ENCODE measurements at regions not wholly inside any gene's neighbourhood (a gene's known extent, or its start where the extent isn't known, plus 50 kb on each side); places are given as distances from the start of the nearest gene placed in this dataset.

DNA sequence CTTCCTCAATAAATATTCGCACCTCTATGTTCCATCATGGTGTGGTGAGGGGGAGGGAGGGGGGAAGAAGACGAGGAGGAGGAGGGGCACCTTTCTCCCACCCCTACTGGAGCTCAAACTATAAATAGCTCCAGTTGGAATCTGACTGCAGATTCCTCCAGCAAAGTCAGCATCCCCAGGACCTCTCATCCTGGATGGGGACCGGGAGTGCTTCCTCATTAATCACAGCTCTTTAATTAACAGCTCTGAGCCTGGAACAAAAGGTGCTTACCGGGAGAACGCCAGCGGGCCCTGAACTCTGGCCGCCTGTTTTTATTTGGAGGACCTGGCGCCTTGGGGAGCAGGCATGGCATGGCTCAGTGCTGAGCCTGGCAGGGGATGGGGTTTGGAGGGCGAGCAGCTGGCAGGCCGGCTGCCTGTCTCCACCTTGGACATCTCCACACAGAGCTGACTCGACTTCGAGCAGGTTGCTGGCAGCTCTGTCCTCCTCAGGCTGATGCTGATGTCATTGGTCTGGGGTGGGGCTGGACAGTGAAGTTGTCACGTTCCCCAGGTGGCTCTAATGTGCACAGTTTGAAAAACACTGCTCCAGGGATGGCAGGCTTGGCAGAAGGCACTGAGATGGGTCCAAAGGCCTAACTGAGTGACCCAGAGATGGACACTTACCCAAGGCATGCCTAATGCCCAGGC lies 180.4 kb downstream of the DHX35 start:
- Histone ChIP-seq H3K36me3 (no peaks in the 10 kb centered on the region), H3K27me3 (peaks cover 7% of the 10 kb centered on the region), H3K27ac (no peak overlapping the region), H3K9me3 (no peaks in the 10 kb centered on the region), H3K4me3 (ENCODE audit: low read depth in 1 of 2, low read length in 1 of 2) (no peak overlapping the region), H3K4me1 (ENCODE audit: control insufficient read depth in 1 of 2, insufficient read depth in 1 of 2, low read depth in 1 of 2, low read length in 1 of 2) (no peaks in the 10 kb centered on the region)
- TF ChIP-seq, protein P1, sequence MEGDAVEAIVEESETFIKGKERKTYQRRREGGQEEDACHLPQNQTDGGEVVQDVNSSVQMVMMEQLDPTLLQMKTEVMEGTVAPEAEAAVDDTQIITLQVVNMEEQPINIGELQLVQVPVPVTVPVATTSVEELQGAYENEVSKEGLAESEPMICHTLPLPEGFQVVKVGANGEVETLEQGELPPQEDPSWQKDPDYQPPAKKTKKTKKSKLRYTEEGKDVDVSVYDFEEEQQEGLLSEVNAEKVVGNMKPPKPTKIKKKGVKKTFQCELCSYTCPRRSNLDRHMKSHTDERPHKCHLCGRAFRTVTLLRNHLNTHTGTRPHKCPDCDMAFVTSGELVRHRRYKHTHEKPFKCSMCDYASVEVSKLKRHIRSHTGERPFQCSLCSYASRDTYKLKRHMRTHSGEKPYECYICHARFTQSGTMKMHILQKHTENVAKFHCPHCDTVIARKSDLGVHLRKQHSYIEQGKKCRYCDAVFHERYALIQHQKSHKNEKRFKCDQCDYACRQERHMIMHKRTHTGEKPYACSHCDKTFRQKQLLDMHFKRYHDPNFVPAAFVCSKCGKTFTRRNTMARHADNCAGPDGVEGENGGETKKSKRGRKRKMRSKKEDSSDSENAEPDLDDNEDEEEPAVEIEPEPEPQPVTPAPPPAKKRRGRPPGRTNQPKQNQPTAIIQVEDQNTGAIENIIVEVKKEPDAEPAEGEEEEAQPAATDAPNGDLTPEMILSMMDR (IDR thresholded peaks at IDR 0.05), result no peak

DNA sequence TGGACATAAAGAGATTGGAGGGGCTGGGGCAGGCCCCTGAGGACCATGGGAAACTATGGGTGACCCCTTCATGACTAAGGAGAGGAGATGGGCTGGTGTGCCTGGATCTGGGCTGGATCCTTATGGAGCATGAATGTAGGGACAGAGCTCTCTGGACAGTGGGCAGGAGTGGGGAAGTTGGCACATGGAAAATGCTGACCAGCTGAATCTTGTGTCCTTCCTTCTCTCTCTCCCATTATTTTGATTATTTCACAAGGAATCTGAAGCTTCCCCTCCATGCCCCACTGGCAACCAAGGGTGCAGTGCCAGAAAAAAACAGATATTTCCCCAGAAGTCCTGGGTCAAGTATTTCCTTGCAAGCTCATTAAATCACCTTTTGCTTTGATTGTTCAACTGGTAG lies 175.2 kb downstream of the DHX35 start:
- no peaks in the 10 kb centered on the region for H3K4me1 ChIP-seq (ENCODE audit: control insufficient read depth in 1 of 2, insufficient read depth in 1 of 2, low read depth in 1 of 2, low read length in 1 of 2)
- H3K9me3 ChIP-seq, result no peaks in the 10 kb centered on the region
- H3K27me3 ChIP-seq, result peaks cover 7% of the 10 kb centered on the region
- H3K36me3 ChIP-seq, result no peaks in the 10 kb centered on the region
- H3K27ac ChIP-seq, result no peak overlapping the region
- TF ChIP-seq, protein P1 (IDR thresholded peaks at IDR 0.05), result no peak
- H3K4me3 ChIP-seq (ENCODE audit: low read depth in 1 of 2, low read length in 1 of 2), result no peak overlapping the region

DNA sequence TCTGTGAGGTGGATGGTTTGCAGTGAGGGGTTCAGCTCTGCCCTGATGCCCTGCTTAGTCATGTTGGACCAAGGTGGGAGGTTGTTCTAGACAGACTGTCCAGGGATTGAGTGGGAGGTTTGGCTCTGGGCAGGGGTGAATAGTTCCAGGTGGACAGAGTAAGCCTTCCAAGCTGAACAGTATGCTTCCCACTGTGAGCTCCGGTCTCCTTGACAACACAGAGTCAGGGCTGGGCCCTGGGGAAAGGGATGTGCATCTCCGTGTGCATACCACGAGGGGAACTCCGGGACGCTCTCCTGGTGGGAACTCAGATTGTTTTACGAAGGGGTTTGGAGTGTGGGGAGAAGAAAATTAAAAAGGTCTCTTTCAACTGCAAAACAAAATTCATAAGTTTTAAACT lies 174.7 kb downstream of the DHX35 start:
- H3K9me3 ChIP-seq, result no peaks in the 10 kb centered on the region

GRCh38 chr20:39135885-39136544 lies 173.9 kb downstream of the DHX35 start:
- Histone ChIP-seq H3K9me3 (no peaks in the 10 kb centered on the region), H3K4me1 (ENCODE audit: control insufficient read depth in 1 of 2, insufficient read depth in 1 of 2, low read depth in 1 of 2, low read length in 1 of 2) (no peaks in the 10 kb centered on the region), H3K27me3 (peaks cover 7% of the 10 kb centered on the region), H3K4me3 (ENCODE audit: low read depth in 1 of 2, low read length in 1 of 2) (no peak overlapping the region), H3K36me3 (no peaks in the 10 kb centered on the region), H3K27ac (no peak overlapping the region)
- TF ChIP-seq, protein P1 (IDR thresholded peaks at IDR 0.05), result no peak

More for the DNA sequence above, 174.7 kb downstream of the DHX35 start:
- TF ChIP-seq, protein P1 (IDR thresholded peaks at IDR 0.05), result no peak
- H3K27ac ChIP-seq, result no peak overlapping the region
- H3K27me3 ChIP-seq, result peaks cover 7% of the 10 kb centered on the region
- no peak overlapping the region for H3K4me3 ChIP-seq (ENCODE audit: low read depth in 1 of 2, low read length in 1 of 2)
- no peaks in the 10 kb centered on the region for H3K36me3 ChIP-seq
- no peaks in the 10 kb centered on the region for H3K4me1 ChIP-seq (ENCODE audit: control insufficient read depth in 1 of 2, insufficient read depth in 1 of 2, low read depth in 1 of 2, low read length in 1 of 2)

GRCh38 chr20:39133201-39133600 lies 171.1 kb downstream of the DHX35 start:
- Histone ChIP-seq H3K9me3 (no peaks in the 10 kb centered on the region), H3K4me1 (ENCODE audit: control insufficient read depth in 1 of 2, insufficient read depth in 1 of 2, low read depth in 1 of 2, low read length in 1 of 2) (no peaks in the 10 kb centered on the region), H3K36me3 (no peaks in the 10 kb centered on the region), H3K27me3 (no peaks in the 10 kb centered on the region), H3K4me3 (ENCODE audit: low read depth in 1 of 2, low read length in 1 of 2) (no peak overlapping the region), H3K27ac (no peak overlapping the region)
- TF ChIP-seq, protein P1 (IDR thresholded peaks at IDR 0.05), result no peak

All from neutrophil (primary cell).